ENCODE measurements at regions not wholly inside any gene's neighbourhood (a gene's known extent, or its start where the extent isn't known, plus 50 kb on each side); places are given as distances from the start of the nearest gene placed in this dataset.
A peak's percentile ranks its signal among the peaks of the same experiment; 100 is the strongest.
"Not testable (repeated sequence)": the region's sequence is repeated elsewhere in the genome, so short reads cannot be mapped to it uniquely, and the experiment has no call there.

DNA sequence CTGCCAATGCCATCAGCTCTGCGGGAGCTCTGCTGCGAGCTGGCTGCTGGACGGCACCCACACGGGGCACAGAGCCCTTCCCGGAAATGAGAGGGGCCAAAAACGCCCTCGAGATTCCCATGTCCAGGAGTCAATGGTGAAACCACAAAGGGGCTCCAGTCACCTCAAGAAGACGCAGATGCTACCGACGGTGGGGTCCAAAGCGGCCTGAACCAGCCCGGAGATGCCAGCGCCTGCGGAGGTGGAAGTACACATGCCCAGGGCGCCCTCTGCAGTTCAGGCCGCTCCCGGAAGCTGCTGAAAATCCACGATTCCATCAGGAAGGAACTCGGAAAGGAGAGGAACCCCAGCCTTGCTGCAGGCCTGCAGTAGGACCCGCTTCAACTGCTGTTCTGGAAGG lies 82.4 kb upstream of the SELENOP start:
- peak; percentile 39 for DNase-seq

DNA sequence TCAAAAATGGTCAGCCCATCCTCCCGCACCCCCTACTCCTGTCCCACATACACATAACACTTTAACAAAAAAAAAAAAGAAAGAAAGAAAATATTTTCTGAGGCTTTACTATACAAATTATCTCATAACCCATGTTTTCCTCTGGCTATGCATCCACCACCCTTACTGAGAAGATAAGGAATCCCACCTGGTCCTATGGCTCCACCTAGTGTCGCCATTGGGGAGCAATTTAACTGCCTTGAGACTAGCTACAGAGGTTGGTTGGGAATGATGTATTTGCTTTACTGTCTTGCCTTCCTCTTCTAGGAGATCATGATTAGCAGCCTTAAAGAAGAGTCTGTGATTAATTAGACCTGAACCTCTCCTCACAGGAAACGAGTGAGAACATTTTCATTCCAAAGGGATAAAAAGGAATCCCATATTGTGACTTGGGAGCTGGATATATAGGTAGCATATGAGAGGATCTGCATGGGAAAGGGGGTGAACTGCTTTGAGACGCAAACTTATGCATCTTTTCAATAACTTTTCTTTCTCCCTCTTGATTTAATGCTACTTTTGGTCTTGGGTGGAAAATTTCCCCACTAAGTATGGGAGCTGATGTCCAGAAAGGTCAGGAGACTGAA lies 77.7 kb upstream of the SELENOP start:
- DNase-seq: peak; percentile 72

DNA sequence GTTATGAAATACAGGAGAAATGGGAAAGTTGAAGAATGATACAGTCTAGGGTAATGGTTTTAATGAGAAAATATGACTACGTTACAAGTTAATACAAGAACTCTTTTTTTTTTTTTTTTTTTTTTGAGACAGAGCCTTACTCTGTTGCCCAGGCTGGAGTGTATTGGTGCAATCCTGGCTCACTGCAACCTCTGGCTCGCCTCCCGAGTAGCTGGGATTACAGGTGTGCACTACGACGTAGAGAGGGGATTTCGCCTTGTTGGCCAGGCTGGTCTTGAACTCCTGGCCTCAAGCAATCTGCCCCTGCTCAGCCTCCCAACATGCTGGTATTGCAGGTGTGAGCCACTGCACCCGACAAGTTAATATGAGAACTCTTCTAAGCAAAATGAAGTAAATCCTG lies 77.1 kb upstream of the SELENOP start:
- no peak for DNase-seq

DNA sequence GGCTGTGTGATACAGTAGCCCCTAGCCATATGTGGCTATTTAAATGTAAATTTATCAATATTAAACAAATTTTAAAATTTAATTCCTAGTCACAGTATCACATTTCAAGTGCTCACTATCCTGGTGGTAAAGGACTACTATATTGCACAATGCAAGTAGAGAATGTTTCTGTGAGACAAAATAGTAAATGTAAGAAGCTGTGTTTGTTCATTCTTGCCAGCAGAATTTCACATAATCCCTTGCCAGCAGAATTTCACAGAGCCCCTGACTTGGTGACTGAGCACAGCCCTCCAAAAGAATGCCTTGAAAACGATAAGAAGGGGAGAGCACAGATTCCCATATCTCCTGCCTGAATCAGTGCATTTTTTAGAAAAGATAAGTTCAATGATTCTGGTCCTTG lies 75.9 kb upstream of the SELENOP start:
- no peak for DNase-seq

DNA sequence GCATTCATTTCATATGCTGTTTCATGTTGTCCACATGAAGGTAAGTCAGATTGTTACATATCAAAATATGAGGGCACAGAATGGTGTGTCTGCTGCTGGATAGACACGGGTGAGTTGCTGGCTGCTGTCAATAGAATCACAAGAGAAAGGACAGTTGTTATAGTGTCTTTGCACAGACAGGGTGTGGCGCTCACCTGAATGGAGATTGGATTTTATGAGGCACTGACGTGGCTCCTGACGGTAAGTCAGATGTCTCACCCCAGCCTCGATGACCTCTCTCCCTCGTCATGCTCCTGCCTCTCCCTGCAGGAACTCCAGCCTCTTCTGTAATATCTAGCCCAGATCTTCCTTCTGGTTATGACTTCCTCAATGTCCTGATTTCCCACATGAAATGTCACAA lies 75.4 kb upstream of the SELENOP start:
- DNase-seq: no peak

DNA sequence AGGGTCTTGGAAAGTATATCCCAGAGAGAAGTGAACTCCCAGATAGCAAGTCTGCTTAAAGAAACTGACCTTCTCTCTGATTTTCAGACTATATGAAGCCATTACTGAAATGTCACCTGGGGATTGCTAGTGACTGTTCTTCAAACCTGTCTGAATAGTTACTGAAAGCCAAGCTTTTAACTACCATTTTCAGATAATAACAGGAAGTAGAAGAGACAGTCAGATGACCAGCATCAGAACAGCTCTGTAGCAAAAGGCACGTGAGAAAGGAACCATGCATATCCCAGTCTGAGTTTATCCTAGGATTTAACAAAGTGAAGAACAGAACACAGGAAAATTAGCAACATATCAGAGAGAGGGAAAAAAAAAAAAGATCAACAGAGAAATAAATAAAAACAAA lies 74.9 kb upstream of the SELENOP start:
- DNase-seq: no peak

DNA sequence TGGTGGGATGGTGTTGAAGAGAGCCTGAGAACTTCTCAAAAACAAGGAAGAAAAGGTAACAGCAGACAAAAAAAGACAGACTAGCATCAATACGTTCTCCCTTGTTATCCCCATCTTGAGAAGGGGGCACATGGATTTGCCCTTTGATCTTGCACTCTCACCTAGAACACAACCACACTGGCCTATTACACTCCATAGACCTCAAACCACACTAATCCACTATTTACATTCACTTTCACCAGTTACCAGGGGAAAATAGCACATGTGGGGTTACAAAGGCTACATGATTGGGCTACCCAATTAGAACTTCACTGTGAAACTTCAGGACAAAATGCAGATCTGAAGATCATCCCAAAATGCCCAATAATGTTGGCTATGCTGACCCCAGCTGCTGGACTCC lies 72.6 kb upstream of the SELENOP start:
- no peak for DNase-seq

DNA sequence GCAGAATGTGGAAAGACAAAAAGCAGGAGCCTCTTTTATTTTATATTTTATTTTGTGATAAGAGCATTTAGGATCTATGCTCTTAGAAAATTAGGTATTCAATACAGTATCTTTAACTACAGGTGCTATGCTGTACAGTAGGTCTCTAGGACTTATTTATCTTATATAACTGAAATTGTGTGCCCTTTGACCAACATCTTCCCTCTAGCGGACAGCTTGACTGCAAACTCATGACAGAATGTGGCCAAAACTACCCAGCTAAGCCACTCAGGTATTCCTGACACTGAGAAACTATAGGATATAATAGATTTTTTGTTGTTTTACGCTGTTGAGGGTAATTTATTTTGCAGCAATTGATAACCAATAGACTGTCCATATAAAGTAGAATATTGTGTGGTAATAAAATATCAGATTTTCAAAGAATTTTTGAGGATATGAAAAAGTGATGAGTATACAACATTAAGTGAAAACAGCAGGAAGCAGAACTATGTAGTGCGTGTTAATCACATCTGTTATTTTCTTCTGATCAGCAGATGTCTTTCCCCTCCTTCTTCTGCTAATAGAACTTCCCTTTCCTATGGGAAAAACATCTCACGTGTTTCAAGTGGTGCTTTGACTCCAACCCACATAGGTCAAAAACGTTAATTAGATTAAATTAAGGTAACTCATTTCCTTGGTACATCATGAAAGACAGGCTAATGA lies 69.9 kb upstream of the SELENOP start:
- DNase-seq: no peak

DNA sequence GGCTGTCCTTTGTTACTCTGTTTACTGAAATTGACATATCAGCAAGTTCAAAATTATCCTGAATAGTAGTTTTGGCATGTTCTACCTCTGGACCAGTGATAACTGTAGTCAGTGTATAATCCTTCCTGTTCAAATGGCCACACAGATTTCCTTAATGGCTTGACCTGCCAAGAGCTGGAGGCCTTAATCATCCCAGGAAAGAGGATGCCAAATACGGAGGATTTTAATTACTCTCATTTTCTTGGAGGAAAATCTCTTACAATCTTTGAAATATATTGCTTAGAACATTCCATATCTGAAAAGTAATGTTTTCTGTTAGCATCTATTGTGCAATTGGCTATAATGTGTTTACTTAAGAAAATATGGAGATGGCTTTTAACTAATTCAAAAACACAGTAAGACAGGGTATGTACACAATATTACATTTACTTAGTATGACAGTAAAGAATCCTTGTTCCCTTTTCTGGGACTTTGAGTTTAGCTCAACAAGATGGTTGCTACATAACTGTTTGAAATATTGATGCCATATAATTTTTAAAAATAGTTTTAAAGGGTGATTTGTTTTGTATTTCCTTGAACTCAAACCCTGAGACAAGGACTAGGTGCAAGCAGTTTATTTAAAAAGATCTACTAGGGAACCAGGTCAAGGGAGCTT lies 68.9 kb upstream of the SELENOP start:
- DNase-seq: no peak

DNA sequence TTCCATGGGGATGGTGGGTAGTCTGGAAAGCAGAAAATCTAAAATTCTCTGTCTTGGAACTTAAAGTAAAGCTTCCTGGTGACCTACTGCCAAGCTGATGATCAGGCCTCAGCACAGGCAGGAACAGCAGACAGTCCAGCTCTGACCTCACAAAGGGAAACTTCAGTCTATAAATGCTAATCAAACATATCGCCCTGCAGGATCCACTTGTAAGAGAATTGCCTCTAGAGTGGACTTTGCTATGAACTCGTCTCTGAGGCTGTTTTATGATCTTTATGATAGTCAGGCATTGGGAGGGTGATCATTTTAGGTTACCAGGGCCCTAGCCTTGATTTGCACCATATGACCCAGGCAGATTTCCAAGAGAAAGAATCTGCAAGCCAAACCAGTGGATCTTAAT lies 67.6 kb upstream of the SELENOP start:
- no peak for DNase-seq

DNA sequence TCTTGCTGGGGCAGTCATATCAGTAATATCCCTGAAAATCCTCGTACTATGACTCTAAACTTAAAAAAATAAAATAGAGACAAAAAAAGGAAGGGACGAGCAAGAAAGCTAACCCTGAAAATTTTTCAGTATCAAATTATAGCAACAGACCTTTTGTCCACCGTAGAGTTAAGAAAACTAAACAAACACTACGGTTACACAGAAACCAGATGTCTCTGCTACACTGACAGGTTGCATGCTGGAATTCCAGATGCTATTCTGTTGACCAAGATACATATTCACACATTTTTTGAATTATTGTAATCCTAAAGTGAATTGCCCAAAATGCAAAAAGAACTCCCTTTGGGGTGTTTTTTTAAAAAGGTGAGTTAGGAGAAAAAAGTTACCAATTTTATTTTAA lies 66.9 kb upstream of the SELENOP start:
- no peak for DNase-seq

DNA sequence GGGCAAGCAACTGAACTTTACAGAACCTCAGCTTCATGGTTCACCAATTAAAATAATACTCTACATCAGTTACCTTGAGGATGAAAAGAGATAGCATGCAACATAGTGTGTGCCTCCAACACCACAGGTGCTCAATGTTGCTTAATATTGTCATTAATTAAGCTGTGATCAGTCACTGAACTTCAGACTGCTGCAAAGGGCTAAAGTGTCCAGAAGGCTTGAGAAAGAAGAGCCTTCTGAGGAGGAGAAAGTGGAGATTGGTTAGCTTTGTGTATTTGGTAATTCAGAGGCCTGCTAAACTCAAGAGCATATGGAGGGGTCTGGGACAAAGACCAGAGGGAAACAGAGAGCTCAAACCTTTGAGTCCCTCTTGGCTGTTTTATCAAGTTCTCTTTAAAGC lies 66.3 kb upstream of the SELENOP start:
- no peak for DNase-seq

DNA sequence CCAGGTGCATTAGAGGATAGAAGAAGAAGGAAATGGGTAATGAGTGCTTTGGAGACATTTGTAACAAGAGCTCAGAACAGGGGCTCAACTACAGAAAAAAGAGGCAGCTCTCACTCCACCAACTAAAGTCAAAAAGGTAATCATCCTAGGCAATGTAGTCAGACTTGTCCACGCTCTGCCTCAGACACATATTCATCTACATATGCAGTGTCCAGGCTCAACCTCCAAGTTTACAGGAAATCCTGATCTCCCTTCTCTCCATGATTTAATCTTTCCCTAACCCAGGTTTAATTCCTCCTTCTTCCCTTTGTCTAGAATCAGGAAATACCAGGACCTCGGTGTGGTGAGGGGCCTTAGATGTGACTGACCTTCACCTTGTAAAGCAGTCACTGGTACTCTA lies 65.7 kb upstream of the SELENOP start:
- DNase-seq: no peak

DNA sequence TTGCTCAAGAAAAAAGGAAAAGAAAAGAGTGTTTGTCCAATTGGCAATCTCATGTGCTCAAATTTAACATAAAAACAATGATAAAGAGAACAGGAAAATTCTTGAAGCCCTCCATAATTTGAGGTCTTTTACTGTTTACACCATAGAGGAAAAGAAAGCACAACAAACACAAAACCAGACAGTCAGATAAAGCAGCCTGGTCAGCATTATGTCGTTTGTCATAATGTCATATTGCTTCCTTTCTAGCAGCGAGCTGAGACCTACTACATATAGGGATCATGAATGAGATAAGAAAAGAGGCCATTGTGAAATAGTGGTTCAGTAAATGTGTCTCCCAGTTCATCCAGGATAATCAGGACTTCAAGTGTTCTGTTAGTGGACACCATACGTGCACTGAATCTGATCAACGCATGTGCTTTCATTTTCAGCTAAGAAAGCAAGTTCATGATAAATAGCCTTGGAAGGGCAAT lies 64.7 kb upstream of the SELENOP start:
- no peak for DNase-seq

DNA sequence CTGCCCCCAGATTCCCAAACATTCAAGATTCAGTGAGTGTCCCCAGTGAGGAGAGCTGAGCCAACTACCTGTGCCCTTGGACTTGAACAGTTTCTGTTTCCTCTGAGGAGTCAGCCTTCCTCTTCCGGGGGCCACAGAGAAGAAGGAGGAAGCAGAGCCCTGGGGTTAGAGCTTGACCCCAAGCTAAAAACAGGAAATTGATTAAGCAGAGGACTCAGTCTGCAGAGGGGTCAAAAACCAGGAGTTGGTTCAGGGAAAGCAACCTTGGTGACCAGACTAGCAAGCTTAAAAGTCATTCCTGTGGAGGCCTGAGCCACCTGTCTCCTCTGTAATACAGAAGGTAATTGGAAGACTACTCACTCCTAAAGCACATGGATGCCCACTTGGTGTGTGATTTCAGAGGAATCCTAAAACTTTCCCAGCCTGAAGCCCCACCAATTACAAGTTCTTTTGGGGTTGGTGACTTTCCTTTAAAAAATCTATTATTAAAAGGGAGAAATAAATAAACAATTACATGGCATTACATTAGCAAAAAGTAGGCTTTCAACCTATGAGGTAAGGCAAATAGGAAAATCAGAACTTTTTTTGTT lies 64.2 kb upstream of the SELENOP start:
- no peak for DNase-seq

DNA sequence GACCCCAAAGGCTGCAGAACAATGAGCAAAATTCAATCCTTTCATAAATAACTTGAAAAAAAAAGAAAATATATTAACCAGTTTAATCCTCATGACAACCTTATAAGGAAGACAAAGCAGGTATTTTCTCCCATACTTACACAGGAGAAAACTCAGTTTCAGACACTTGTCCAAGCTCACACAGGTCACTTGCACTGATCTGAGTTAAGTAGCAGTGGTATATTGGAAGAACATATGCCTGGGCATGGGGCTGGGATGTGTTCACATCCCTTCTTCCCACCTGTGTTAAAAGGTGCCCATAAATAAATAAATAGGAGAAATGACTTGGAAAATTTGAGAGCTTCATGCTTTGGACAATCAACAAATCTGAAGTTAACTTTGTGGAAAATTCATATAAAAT lies 63.5 kb upstream of the SELENOP start:
- no peak for DNase-seq

DNA sequence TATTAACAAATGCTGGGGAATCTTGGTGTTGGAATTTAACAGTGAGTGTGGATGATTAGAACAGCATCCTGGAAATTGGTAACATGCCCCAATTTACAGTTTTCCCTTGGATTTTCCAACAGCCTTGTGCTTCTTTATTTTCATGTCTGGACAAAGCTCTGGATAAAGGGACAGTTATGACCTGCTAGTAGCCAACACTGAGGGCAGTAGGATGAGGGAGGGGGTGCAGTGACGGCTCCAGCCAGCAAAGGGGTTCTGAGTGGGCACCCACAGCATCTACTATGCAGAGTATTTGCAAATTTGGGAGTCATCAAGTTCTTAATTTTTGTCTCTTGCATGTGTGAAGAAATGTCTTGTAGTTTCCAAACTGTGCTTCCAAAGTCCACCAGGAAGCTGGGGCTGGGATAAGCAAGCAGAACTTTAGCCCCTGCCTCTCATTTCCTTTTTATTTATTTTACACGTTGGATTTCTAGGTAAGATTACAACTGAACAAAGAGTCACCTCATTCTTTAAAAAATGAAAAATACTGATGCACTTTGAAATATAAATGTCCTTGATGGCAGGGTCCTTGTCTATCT lies 63.0 kb upstream of the SELENOP start:
- no peak for DNase-seq

DNA sequence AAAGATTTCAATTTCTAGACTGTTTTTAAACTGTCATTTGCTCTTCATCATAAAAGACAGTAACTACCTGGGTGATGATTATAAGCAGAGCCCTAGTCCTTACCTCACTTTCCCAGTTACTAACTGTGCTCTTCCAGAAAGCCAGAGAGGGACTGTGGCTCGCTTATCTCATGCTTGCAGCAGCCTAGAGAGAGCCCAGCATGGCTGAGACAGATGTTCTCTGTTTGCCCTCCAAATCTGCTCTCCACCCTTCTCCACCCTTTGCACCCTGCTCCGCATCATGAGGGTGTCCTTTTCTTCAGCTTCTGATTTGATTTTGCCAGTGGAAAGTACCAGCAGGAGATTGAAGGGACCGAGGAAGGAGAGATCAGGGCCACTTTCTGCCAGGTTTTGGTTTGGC lies 61.2 kb upstream of the SELENOP start:
- DNase-seq: no peak

DNA sequence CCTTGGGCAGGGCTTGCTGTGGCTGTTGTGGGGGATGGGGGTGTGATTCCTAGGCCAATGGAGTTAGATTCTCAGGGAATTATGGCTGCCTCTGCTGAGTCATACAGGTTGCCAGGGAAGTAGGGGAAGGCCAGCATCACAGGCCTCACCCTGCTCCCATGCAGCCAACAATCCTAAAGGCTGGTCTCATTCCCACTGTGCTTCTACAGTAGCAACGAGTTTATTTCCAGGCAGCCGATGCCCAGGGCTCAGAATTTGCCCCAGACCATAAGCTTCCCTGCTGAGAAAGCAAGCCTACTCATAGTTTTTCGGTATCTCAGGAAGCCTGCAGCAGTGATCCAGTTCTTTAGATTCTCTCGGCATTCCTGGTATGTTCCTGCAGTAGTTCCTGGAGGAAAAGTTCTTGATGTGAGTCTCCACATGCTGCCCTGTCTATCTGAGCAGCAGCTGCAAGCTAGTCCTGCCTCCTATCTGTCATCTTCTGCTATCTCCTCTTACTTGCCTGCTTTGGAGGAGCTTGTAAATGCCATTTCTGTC lies 59.3 kb upstream of the SELENOP start:
- DNase-seq: no peak

DNA sequence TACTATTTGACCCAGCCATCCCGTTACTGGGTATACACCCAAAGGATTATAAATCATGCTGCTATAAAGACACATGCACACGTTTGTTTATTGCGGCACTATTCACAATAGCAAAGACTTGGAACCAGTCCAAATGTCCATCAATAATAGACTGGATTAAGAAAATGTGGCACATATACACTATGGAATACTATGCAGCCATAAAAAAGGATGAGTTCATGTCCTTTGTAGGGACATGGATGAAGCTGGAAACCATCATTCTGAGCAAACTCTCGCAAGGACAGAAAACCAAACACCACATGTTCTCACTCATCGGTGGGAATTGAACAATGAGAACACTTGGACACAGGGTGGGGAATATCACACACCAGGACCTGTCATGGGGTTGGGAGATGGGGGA lies 56.7 kb upstream of the SELENOP start:
- not testable (repeated sequence) for DNase-seq

DNA sequence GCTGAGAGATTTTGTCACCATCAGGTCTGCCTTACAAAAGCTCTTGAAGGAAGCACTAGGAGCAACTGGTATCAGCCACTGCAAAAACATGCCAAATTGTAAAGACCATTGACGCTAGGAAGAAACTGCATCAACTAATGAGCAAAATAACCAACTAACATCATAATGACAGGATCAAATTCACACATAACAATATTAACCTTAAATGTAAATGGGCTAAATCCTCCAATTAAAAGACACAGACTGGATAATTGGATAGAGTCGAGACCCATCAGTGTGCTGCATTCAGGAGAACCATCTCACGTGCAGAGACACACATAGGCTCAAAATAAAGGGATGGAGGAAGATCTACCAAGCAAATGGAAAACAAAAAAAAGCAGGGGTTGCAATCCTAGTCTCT lies 53.1 kb upstream of the SELENOP start:
- not testable (repeated sequence) for DNase-seq
